Endothelial cell of umbilical vein (primary cell): ENCODE measurements at regions not wholly inside any gene's neighbourhood (a gene's known extent, or its start where the extent isn't known, plus 50 kb on each side); places are given as distances from the start of the nearest gene placed in this dataset.

Experiments used
- BruUV-seq: library from RNA; stranded (reverse); fragments of 400-500 nt; replicated peaks from 2 replicates; lab custom pipeline; 2021; lab: Mats Ljungman, UMichigan
- CTCF ChIA-PET: fragments of 300-600, 350-600 bp; sonication (Branson Sonifier 250); formaldehyde crosslinking; loops from one replicate; lab custom pipeline; 2021; ENCODE audit warnings: antibody characterized with exemption, inconsistent platforms; lab: Charles Lee
- POLR2A ChIA-PET: fragments of 300-600, 350-600 bp; sonication (Branson Sonifier 250); formaldehyde crosslinking; loops from one replicate; lab custom pipeline; 2021; ENCODE audit warnings: antibody characterized with exemption, inconsistent platforms; lab: Charles Lee
- DNase-seq: peaks from one replicate; pipeline ENCODE4 v3.0.0-alpha.2; 2011; ENCODE audit warnings: low read depth, low spot score
- FAIRE-seq: peaks from 2 replicates; lab custom pipeline; 2011; peaks lifted over from hg19 to GRCh38; lab: Jason Lieb, UNC
- H2AFZ ChIP-seq: 2 replicates; pipeline ENCODE4 v1.6.0; 2012; ENCODE audit warnings: low read depth, low read length, control low read depth, inconsistent platforms
- H3K27ac ChIP-seq: 2 replicates; pipeline ENCODE4 v1.5.1; 2011; ENCODE audit warnings: low read depth, mild to moderate bottlenecking, control low read depth, low read length, moderate library complexity; ENCODE audit not compliant: insufficient read depth
- H3K27me3 ChIP-seq, 2 experiments: 2 replicates each; pipeline versions ENCODE4 v1.6.0 to v1.6.1; 2011; ENCODE audit warnings: low read length in 2 of 2, mixed read lengths in 1 of 2; ENCODE audit not compliant: control insufficient read depth in 2 of 2, insufficient read depth in 2 of 2
- H3K36me3 ChIP-seq, 2 experiments: 2 replicates in 1 of 2; 3 replicates in 1 of 2; pipeline ENCODE4 v1.5.1; 2011; ENCODE audit warnings: low read length in 2 of 2, mild to moderate bottlenecking in 1 of 2, moderate library complexity in 1 of 2; ENCODE audit not compliant: control insufficient read depth in 2 of 2, insufficient read depth in 2 of 2; ENCODE audit errors: extremely low read depth in 1 of 2
- H3K4me1 ChIP-seq: 3 replicates; pipeline ENCODE4 v1.5.1; 2011; ENCODE audit warnings: mild to moderate bottlenecking, low read length; ENCODE audit not compliant: control insufficient read depth, insufficient read depth; ENCODE audit errors: extremely low read depth
- H3K4me2 ChIP-seq: 2 replicates; pipeline ENCODE4 v1.6.1; 2011; ENCODE audit warnings: low read length, control low read depth, mixed read lengths; ENCODE audit not compliant: insufficient read depth
- H3K4me3 ChIP-seq, 3 experiments: fragments of 200-600 bp in 1 of 3; sonication (generic), shearing (Covaris generic) in 1 of 3; replicated peaks in 1 of 3; 2 replicates each; pipeline ENCODE4 v1.5.1; 2011 to 2016; ENCODE audit warnings: control low read depth in 3 of 3, low read length in 3 of 3, mild to moderate bottlenecking in 2 of 3, inconsistent platforms in 1 of 3, low read depth in 1 of 3, moderate library complexity in 1 of 3; ENCODE audit not compliant: insufficient read depth in 1 of 3
- H3K79me2 ChIP-seq: 2 replicates; pipeline ENCODE4 v1.6.0; 2012; ENCODE audit warnings: low read length, inconsistent platforms; ENCODE audit not compliant: control insufficient read depth, insufficient read depth
- H3K9ac ChIP-seq: replicated peaks from 2 replicates; pipeline ENCODE3; 2011; ENCODE audit warnings: low read length, control low read depth; ENCODE audit not compliant: insufficient read depth; ENCODE audit errors: extremely low read depth
- H3K9me1 ChIP-seq: replicated peaks from 3 replicates; pipeline ENCODE4 v1.6.0; 2011; ENCODE audit warnings: mild to moderate bottlenecking, low read length; ENCODE audit not compliant: control insufficient read depth, insufficient read depth; ENCODE audit errors: extremely low read depth
- H3K9me3 ChIP-seq: replicated peaks from 2 replicates; pipeline ENCODE4 v1.5.1; 2012; ENCODE audit warnings: low read length, inconsistent platforms; ENCODE audit not compliant: control insufficient read depth, insufficient read depth
- H4K20me1 ChIP-seq: replicated peaks from 2 replicates; pipeline ENCODE3; 2011; ENCODE audit warnings: mild to moderate bottlenecking, low read length; ENCODE audit not compliant: control insufficient read depth, insufficient read depth; ENCODE audit errors: extremely low read depth
- CTCF ChIP-seq, 2 donors: IDR thresholded peaks; 1 replicate in 1 of 2; 2 replicates in 1 of 2; pipeline ENCODE4 v1.5.1; 2011; ENCODE audit warnings: low read length in 2 of 2, mild to moderate bottlenecking in 2 of 2, moderate library complexity in 2 of 2, control low read depth in 1 of 2, inconsistent platforms in 1 of 2, low read depth in 1 of 2; ENCODE audit not compliant: insufficient read depth in 1 of 2; ENCODE audit errors: extremely low read depth in 1 of 2
- EZH2 ChIP-seq: IDR thresholded peaks from 2 replicates; pipeline ENCODE4 v1.6.1; 2012; ENCODE audit warnings: borderline replicate concordance, low read depth, mild to moderate bottlenecking, moderate library complexity, low read length, inconsistent platforms; ENCODE audit not compliant: severe bottlenecking
- FOS ChIP-seq: IDR thresholded peaks from 2 replicates; pipeline ENCODE4 v1.6.1; 2011; ENCODE audit warnings: mild to moderate bottlenecking, low read length, moderate library complexity, borderline replicate concordance; ENCODE audit not compliant: insufficient read depth
- GATA2 ChIP-seq: IDR thresholded peaks from 2 replicates; pipeline ENCODE4 v1.7.0; 2011; ENCODE audit warnings: low read depth, mild to moderate bottlenecking, moderate library complexity, mixed read lengths, low read length; ENCODE audit not compliant: insufficient read length, insufficient read depth
- JUN ChIP-seq: IDR thresholded peaks from 2 replicates; pipeline ENCODE4 v1.6.1; 2011; ENCODE audit warnings: borderline replicate concordance, low read depth; ENCODE audit not compliant: insufficient read length, insufficient read depth
- MAX ChIP-seq: IDR thresholded peaks from 2 replicates; pipeline ENCODE4 v1.6.1; 2011; ENCODE audit not compliant: insufficient read depth, insufficient read length
- MYC ChIP-seq: IDR thresholded peaks from one replicate; pipeline ENCODE4 v1.6.1; 2011; ENCODE audit warnings: mild to moderate bottlenecking, low read depth, low read length
- POLR2A ChIP-seq: IDR thresholded peaks from 2 replicates; pipeline ENCODE4 v1.6.1; 2012; ENCODE audit warnings: low read depth, mild to moderate bottlenecking, control low read depth, low read length
- POLR2AphosphoS5 ChIP-seq: IDR thresholded peaks from 2 replicates; pipeline ENCODE4 v1.6.1; 2012; ENCODE audit warnings: low read depth, mild to moderate bottlenecking, control low read depth, low read length, moderate library complexity; ENCODE audit not compliant: insufficient read depth
- dilution Hi-C: fragments of 300-500 bp; cut with MboI; formaldehyde crosslinking; loops from one replicate; pipeline ENCODE4 v1.15.0; 2019; ENCODE audit warnings: low sequenced_read_pairs; ENCODE audit not compliant: extremely low pct_ligation_motif_present
- intact Hi-C: fragments of 100-400 bp; cut with micrococcal nuclease; formaldehyde crosslinking; loops from one replicate; pipeline ENCODE4 v1.10.0; 2022

DNA sequence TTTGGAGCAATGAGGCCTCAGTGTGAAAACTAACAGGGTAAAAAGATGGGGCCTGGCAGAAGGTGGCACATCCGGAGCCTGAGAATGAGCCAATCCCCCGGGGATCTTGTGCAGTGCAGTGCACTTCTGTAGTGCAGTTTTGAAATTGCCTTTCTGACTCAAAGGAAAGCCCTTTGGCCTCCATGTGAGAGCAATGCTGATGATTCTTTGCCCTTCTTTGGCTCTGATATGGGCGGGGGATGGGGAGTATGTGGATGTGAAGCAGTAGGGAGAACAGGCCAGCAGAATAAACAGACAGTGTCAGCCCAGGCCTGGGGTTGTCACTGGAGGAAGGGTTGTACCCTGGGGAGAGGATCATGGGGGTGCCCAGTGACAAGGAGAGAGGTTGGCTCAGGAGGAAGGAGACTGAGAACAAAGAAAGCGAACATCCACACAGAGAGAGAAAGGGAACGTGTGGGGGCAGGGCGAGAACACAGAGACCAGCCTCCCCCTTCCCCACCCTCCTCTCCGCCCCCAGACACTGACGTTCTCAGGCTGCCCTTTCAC is 351.2 kb downstream of the CDC5L start:
- intact Hi-C loops (no loop called here), dilution Hi-C loops (no loop called here)
- Histone ChIP-seq H3K4me2 (no peak overlapping the region), H3K4me3 (no peak overlapping the region), H4K20me1 (no peaks in the 10 kb centered on the region), H3K9ac (no peak overlapping the region), H3K79me2 (no peaks in the 10 kb centered on the region), H3K4me1 (no peaks in the 10 kb centered on the region), H2AFZ (no peak overlapping the region), H3K36me3 (no peaks in the 10 kb centered on the region), H3K27ac (no peak overlapping the region), H3K9me3 (no peaks in the 10 kb centered on the region), H3K9me1 (no peaks in the 10 kb centered on the region), H3K27me3 (no peaks in the 10 kb centered on the region)
- POLR2A ChIA-PET = no interaction called here
- no peak for DNase-seq
- CTCF ChIA-PET = no interaction called here
- no peak for FAIRE-seq
- TF ChIP-seq EZH2 (no peak), MYC (no peak), JUN (no peak)
- BruUV-seq = no TSS peak

DNA sequence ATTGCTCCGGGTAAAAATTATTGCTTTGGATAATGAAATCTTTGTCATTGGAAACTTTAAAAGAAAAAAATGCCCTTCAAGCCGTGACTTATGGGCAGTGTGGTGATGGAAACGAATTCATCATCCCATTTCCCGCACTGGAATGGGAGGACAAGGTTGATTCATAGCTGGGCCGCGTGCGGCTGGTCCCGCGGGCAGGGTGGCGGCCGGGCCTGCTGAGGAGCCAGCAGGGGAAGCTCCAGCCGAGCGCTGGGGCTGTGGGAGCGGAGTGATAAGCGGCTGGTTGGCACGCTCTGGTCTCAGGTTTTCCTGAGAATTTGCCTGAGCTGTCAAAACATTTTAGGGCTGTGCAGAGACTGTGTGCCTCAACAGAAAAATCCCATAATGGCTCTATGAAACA is 351.7 kb downstream of the CDC5L start:
- FAIRE-seq (no peak), DNase-seq (no peak)
- ChIA-PET POLR2A (no interaction called here), CTCF (no interaction called here)
- H3K9ac ChIP-seq = no peak overlapping the region
- no peak overlapping the region for H3K4me2 ChIP-seq
- dilution Hi-C loops (no loop called here), intact Hi-C loops (no loop called here)
- H3K27me3 ChIP-seq = no peaks in the 10 kb centered on the region
- no peak overlapping the region for H3K27ac ChIP-seq
- no peaks in the 10 kb centered on the region for H3K79me2 ChIP-seq
- TF ChIP-seq MAX (no peak), JUN (no peak), MYC (no peak), GATA2 (no peak), POLR2AphosphoS5 (no peak), FOS (no peak), EZH2 (no peak), CTCF (IDR thresholded peaks at IDR 0.05; ENCODE audit: extremely low read depth in 1 of 2, insufficient read depth in 1 of 2, low read depth in 1 of 2, low read length in 2 of 2) (no peak), POLR2A (no peak)
- no peaks in the 10 kb centered on the region for H3K9me1 ChIP-seq
- H3K9me3 ChIP-seq = no peaks in the 10 kb centered on the region
- H2AFZ ChIP-seq = no peak overlapping the region
- no peaks in the 10 kb centered on the region for H3K4me1 ChIP-seq
- no TSS peak for BruUV-seq
- H3K36me3 ChIP-seq = no peaks in the 10 kb centered on the region
- no peaks in the 10 kb centered on the region for H4K20me1 ChIP-seq
- H3K4me3 ChIP-seq = no peak overlapping the region
